ENCODE measurements at regions not wholly inside any gene's neighbourhood (a gene's known extent, or its start where the extent isn't known, plus 50 kb on each side); places are given as distances from the start of the nearest gene placed in this dataset.

DNA sequence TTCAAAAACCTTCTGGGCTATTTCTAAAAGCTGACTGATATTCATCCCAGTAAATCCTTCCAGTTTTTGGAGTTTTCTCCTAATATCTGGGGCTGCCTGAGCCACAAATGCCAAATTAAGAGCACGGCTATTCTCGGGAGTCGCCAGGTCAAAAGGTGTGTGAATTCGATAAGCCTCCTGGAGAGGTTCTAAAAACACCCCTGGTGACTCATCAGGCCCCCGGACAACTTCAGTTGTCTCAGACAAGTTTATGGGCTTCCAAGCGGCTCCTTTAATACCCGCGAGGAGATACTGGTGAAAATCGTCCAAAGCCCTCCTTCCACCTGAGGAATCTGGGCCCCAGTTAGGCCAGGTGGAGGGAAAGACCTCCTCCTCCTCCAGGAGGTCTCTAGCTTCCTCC, 677.1 kb downstream of the TMEM121 start:
- no peaks in the 10 kb centered on the region for H3K9me2 ChIP-seq (replicated peaks; ENCODE audit: control insufficient read depth, low read length)
- H3K4me2 ChIP-seq (ENCODE audit: low read length), result no peak overlapping the region
- peaks cover 9% of the 10 kb centered on the region for H3K27me3 ChIP-seq (ENCODE audit: control insufficient read depth, low read length)
- H4K20me1 ChIP-seq (ENCODE audit: control insufficient read depth, insufficient read depth, low read depth, low read length), result no peaks in the 10 kb centered on the region
- no peak overlapping the region for H3K4me3 ChIP-seq (ENCODE audit: low read length)
- H3K9me3 ChIP-seq (ENCODE audit: control insufficient read depth, insufficient read depth, low read length), result no peaks in the 10 kb centered on the region
- H3F3A ChIP-seq (ENCODE audit: control insufficient read depth, insufficient read depth), result no peaks in the 10 kb centered on the region
- no peaks in the 10 kb centered on the region for H3K36me3 ChIP-seq (ENCODE audit: control insufficient read depth, low read length)
- TF ChIP-seq, protein P1, sequence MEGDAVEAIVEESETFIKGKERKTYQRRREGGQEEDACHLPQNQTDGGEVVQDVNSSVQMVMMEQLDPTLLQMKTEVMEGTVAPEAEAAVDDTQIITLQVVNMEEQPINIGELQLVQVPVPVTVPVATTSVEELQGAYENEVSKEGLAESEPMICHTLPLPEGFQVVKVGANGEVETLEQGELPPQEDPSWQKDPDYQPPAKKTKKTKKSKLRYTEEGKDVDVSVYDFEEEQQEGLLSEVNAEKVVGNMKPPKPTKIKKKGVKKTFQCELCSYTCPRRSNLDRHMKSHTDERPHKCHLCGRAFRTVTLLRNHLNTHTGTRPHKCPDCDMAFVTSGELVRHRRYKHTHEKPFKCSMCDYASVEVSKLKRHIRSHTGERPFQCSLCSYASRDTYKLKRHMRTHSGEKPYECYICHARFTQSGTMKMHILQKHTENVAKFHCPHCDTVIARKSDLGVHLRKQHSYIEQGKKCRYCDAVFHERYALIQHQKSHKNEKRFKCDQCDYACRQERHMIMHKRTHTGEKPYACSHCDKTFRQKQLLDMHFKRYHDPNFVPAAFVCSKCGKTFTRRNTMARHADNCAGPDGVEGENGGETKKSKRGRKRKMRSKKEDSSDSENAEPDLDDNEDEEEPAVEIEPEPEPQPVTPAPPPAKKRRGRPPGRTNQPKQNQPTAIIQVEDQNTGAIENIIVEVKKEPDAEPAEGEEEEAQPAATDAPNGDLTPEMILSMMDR (IDR thresholded peaks at IDR 0.05; ENCODE audit: low read depth, low read length, poor library complexity, severe bottlenecking), result no peak
- no peak for TF ChIP-seq EZH2phosphoT487 (IDR thresholded peaks at IDR 0.05; ENCODE audit: borderline replicate concordance, low read length)
- H3K79me2 ChIP-seq (ENCODE audit: control insufficient read depth, low read length), result no peaks in the 10 kb centered on the region
- H3K27ac ChIP-seq (ENCODE audit: low read depth, low read length), result no peak overlapping the region
- H3K4me1 ChIP-seq (ENCODE audit: control insufficient read depth, low read length), result no peaks in the 10 kb centered on the region

DNA sequence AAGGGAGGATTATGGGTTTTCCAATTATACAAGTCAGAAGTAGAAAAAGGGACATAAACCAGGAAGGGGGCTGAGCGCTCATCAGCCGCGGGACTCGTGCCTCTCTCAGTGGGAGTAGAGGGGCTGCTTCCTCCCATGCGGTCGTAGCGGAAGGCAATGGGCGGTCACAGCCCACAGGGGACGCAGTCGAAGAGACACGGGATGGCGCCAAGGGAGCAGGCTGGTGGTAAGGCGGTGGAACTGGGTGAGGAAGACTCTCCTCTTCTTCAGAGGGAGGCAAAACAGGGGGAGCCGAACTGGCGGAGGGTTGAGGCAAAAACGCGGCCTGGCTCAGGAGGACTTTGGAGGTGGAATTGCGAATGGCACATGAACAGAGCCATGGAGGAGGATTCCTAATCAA, 677.7 kb downstream of the TMEM121 start:
- Histone ChIP-seq H3K79me2 (ENCODE audit: control insufficient read depth, low read length) (no peaks in the 10 kb centered on the region), H4K20me1 (ENCODE audit: control insufficient read depth, insufficient read depth, low read depth, low read length) (no peaks in the 10 kb centered on the region), H3K9me3 (ENCODE audit: control insufficient read depth, insufficient read depth, low read length) (no peaks in the 10 kb centered on the region), H3F3A (ENCODE audit: control insufficient read depth, insufficient read depth) (no peaks in the 10 kb centered on the region), H3K4me2 (ENCODE audit: low read length) (no peak overlapping the region), H3K4me1 (ENCODE audit: control insufficient read depth, low read length) (no peaks in the 10 kb centered on the region), H3K27ac (ENCODE audit: low read depth, low read length) (no peak overlapping the region), H3K4me3 (ENCODE audit: low read length) (no peak overlapping the region), H3K36me3 (ENCODE audit: control insufficient read depth, low read length) (no peaks in the 10 kb centered on the region), H3K9me2 (replicated peaks; ENCODE audit: control insufficient read depth, low read length) (no peaks in the 10 kb centered on the region), H3K27me3 (ENCODE audit: control insufficient read depth, low read length) (peaks cover 16% of the 10 kb centered on the region)
- TF ChIP-seq EZH2phosphoT487 (IDR thresholded peaks at IDR 0.05; ENCODE audit: borderline replicate concordance, low read length), result no peak
- TF ChIP-seq, protein P1 (IDR thresholded peaks at IDR 0.05; ENCODE audit: low read depth, low read length, poor library complexity, severe bottlenecking), result no peak

DNA sequence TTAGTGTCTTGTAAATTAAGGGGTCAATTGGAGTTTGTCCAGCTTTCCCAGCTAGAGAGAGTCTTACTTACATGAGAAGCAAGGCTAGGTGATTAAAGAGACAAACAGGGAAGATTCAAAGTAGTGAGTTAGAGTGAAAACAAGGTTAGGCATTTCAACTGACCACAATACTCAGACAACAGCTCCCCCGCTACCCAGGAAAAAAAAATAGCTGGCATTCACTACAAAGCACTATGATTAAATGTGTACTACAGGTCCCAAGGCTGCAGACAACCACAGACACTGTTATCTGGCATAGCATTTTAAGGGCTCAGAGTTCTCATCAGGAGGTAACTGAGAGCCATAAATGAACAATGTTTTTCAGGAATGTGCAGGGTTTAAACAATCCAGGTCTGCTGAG, 680.9 kb downstream of the TMEM121 start:
- Histone ChIP-seq H3F3A (ENCODE audit: control insufficient read depth, insufficient read depth) (no peaks in the 10 kb centered on the region), H3K4me3 (ENCODE audit: low read length) (no peak overlapping the region), H3K4me1 (ENCODE audit: control insufficient read depth, low read length) (peaks cover 6% of the 10 kb centered on the region), H3K27me3 (ENCODE audit: control insufficient read depth, low read length) (peaks cover 26% of the 10 kb centered on the region), H3K36me3 (ENCODE audit: control insufficient read depth, low read length) (no peaks in the 10 kb centered on the region), H4K20me1 (ENCODE audit: control insufficient read depth, insufficient read depth, low read depth, low read length) (no peaks in the 10 kb centered on the region), H3K79me2 (ENCODE audit: control insufficient read depth, low read length) (no peaks in the 10 kb centered on the region), H3K27ac (ENCODE audit: low read depth, low read length) (no peak overlapping the region), H3K4me2 (ENCODE audit: low read length) (no peak overlapping the region), H3K9me2 (replicated peaks; ENCODE audit: control insufficient read depth, low read length) (no peaks in the 10 kb centered on the region), H3K9me3 (ENCODE audit: control insufficient read depth, insufficient read depth, low read length) (no peaks in the 10 kb centered on the region)
- TF ChIP-seq EZH2phosphoT487 (IDR thresholded peaks at IDR 0.05; ENCODE audit: borderline replicate concordance, low read length), result no peak
- TF ChIP-seq, protein P1 (IDR thresholded peaks at IDR 0.05; ENCODE audit: low read depth, low read length, poor library complexity, severe bottlenecking), result no peak

DNA sequence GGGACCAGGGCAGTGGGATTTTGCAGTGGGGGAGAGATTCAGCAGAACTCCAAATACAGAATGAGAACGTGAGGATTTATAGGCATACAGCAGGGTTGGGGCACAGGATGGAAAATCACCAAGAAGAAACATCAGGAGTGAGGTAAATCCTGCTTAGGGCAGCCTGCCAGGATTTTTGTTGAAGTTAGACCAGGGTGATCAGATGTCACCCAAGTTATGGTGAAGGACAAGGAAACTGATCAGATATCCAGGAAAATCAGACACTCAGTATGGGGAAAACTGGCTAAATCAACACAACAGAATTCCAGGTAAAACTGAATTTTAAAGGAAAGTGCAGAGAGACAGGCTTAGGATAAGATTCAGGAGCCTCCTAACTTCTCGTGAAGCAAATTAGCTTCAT, 682.4 kb downstream of the TMEM121 start:
- Histone ChIP-seq H3K9me2 (replicated peaks; ENCODE audit: control insufficient read depth, low read length) (no peaks in the 10 kb centered on the region), H4K20me1 (ENCODE audit: control insufficient read depth, insufficient read depth, low read depth, low read length) (no peaks in the 10 kb centered on the region), H3K27ac (ENCODE audit: low read depth, low read length) (no peak overlapping the region), H3K79me2 (ENCODE audit: control insufficient read depth, low read length) (no peaks in the 10 kb centered on the region), H3K4me1 (ENCODE audit: control insufficient read depth, low read length) (peaks cover 6% of the 10 kb centered on the region), H3K27me3 (ENCODE audit: control insufficient read depth, low read length) (peaks cover 26% of the 10 kb centered on the region), H3K36me3 (ENCODE audit: control insufficient read depth, low read length) (no peaks in the 10 kb centered on the region), H3F3A (ENCODE audit: control insufficient read depth, insufficient read depth) (no peaks in the 10 kb centered on the region), H3K9me3 (ENCODE audit: control insufficient read depth, insufficient read depth, low read length) (no peaks in the 10 kb centered on the region), H3K4me3 (ENCODE audit: low read length) (no peak overlapping the region), H3K4me2 (ENCODE audit: low read length) (no peak overlapping the region)
- TF ChIP-seq EZH2phosphoT487 (IDR thresholded peaks at IDR 0.05; ENCODE audit: borderline replicate concordance, low read length), result no peak
- TF ChIP-seq, protein P1 (IDR thresholded peaks at IDR 0.05; ENCODE audit: low read depth, low read length, poor library complexity, severe bottlenecking), result no peak

Measured in DOHH2 (cell line).